Panc1 (cell line): ENCODE measurements at regions not wholly inside any gene's neighbourhood (a gene's known extent, or its start where the extent isn't known, plus 50 kb on each side); places are given as distances from the start of the nearest gene placed in this dataset.

Source experiments
- CTCF ChIP-seq: fragments of 450-650 bp; IDR thresholded peaks from 2 replicates; pipeline ENCODE4 v1.5.1; 2017; ENCODE audit warnings: mild to moderate bottlenecking
- POLR2AphosphoS5 ChIP-seq: IDR thresholded peaks from 2 replicates; pipeline ENCODE4 v1.6.1; 2012; ENCODE audit warnings: mild to moderate bottlenecking, low read depth, low read length, moderate library complexity
- SIN3A ChIP-seq: IDR thresholded peaks from 2 replicates; pipeline ENCODE4 v1.6.1; 2012; ENCODE audit warnings: low read depth, mild to moderate bottlenecking, low read length, moderate library complexity, borderline replicate concordance; ENCODE audit not compliant: insufficient read depth

- TF ChIP-seq CTCF: no peak
- TF ChIP-seq POLR2AphosphoS5: no peak
- TF ChIP-seq SIN3A: no peak
Measured at GRCh38 chr13:104657196-104657595, 1591.0 kb upstream of the SLC10A2 start.
